DMS 273 (cell line): ENCODE measurements at regions not wholly inside any gene's neighbourhood (a gene's known extent, or its start where the extent isn't known, plus 50 kb on each side); places are given as distances from the start of the nearest gene placed in this dataset.
"Not testable (repeated sequence)": the region's sequence is repeated elsewhere in the genome, so short reads cannot be mapped to it uniquely, and the experiment has no call there.

Source experiments
- DNase-seq: peaks from one replicate; lab custom pipeline; 2025; ENCODE audit not compliant: unreplicated experiment; lab: John Stamatoyannopoulos, UW

- DNase-seq, result no peak
These were observed 490.9 kb downstream of the NFIB start for GRCh38 chr9:13823026-13823425.

DNA sequence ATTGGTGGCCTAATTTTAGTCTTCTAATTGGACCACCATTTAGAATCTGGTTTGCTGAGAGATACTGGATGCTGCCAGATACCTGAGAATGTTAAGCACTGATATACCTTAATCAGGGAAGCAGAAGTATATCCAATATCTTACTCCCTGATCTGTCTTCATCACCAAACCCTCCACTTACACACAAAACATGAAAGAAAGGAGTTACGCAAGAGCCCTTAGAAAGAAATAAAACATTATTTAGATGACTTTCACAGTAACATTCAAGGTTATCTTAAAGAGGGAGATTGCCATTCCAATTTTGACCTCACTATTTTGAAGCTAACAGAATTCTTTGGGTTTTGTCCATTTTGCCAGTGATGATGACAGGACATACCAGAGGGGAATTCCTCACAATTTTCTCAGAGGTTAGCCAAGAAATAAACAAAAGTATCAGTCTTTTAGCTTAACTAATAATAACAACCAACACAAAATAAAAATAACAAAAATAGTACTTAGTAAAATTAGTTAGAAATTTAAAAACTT is 496.1 kb downstream of the NFIB start:
- no peak for DNase-seq

DNA sequence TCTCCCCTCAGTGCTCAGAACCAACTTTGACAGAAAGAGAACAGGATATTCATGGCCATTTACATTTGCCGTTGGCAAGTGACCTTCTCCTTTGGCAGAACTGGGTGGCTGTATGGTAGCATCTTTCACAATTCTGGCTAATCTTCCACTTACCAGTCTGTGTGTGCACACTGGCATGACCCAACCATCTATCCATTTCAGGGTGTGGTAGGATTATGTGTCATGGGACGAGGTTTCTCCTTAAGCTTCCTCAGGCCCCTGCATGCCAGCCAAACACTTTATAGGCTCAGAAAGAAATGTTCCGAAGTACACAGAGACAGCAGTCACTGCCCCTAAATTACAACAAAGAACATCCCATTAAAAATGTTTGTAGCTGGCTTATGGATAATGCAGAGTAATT is 497.1 kb downstream of the NFIB start:
- DNase-seq, result no peak

DNA sequence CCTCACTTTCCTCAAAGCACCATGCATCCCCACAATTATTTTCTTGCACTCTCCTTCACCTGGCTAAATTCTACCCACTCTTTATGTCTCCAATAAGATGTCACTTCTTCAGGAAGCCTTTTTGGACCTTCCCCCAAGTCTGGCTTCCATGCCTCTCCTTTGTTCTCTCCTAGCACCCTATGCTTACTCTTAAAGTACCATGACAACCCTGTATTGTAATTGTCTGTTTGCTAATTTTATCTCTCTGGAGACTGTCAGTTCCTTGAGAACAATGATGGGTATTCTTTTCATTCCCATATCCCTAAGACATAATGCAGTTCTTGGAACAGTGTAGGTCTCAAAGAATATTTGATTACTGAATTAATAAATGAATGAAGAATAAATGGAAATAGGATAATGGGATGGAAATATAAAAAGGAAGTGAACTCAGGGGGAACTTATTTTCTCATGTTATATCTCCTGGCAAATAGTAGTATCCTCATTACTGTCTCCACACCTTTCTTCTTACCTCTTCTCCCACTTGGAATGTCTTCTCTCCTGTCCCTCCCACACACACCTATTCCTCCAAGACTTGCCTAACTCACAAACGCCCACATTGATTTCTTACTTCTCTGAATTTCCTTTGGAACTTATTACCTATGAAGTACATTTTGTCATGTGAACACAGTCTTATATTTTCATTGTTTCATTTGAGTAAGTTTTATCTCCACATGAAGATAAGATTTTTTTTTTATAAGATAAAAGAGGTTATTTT is 499.1 kb downstream of the NFIB start:
- no peak for DNase-seq

DNA sequence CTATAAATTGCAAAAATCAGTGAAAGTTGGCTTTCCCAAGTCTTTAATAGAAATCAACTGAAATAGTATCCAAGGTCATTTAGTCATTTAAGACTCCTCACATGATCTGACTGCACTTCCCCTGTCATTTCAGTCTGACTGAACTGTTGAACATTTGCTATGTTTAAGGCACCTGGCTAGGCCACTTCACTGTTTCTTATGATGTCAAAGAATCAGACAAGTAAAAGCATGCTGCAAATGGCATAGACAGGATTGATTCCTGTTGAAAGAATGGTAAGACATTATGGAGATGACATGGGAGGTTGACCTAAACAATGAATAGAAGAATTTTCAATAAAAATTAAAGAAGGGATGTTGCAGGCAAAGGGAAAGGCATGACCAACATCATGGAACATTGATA is 502.1 kb downstream of the NFIB start:
- no peak for DNase-seq

GRCh38 chr9:13810510-13810909 is 503.4 kb downstream of the NFIB start:
- DNase-seq, result peak; percentile 61

DNA sequence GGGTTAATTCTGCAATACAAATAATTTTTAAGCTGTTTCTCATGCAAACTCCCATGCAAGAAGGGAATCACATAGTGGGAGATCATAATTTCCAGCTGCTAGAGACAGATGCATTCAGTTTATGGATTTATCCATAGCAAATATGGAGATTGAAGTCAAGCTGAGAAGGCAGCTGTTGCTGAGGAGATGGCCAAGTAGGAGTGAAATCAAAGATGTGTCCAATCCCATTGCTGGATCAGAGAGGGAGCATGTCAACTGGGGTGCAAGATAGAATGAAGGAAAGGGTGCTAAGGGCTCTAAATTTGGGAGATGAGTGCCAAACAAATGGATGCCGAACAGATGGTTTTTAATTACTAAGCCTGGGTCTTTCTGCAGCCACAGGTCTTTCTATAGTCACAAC is 504.5 kb downstream of the NFIB start:
- peak; percentile 76 for DNase-seq

DNA sequence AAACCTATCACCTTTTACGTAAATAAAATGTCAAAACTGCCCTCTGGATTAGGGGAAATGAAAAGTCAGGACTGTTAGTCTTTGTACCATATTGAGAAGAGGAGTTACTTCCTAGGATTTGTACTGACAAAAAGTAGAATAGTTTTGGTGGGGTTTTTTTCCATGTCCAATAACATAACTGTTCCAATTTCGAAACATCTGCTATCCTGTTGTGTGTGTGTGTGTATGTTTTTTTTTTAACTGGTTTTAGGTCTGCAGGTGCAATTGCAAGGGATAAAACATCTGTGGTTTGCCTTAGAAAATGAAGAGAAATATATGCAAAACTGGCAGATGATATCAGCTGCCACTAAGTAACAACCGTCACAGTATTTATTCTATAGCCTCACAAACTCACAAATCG is 506.8 kb downstream of the NFIB start:
- peak; percentile 9 for DNase-seq

DNA sequence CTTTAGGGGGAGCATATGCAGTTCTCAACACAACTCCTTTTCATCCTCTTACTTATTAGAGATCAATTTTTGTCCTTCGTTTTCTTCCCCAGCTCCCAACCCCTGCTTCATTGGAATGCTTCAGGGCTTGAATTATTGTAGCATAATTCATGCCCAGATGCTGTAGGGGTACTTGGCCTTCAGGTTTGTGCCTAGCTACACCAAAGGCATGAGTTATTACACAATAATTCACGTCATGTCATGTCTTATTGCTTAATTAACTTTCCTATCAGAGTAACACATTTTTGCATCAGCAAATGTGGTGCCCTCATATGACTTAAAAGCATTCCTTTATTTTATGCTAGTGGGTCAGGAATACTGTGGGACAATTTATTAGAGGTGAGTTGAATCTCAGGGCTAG is 507.2 kb downstream of the NFIB start:
- peak; percentile 37 for DNase-seq

DNA sequence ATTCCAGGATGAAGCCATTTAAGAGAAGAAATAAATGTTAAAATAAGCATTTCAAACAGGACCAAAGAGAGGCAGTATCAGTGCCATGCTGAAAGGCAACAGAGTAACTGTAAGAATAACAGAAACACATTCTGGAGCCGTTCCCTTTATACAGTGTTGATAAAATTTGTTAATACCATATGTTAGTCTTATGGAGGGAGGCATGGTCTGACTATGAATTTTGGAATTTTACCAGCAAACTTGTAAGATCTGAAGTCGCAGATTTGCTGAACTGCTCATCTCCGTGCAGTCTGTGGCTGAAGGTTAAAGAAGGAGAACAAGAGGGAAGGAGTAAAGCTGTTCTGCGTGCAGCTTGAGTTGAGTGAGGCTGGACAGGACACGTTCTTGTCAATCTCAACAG is 508.4 kb downstream of the NFIB start:
- peak; percentile 23 for DNase-seq

DNA sequence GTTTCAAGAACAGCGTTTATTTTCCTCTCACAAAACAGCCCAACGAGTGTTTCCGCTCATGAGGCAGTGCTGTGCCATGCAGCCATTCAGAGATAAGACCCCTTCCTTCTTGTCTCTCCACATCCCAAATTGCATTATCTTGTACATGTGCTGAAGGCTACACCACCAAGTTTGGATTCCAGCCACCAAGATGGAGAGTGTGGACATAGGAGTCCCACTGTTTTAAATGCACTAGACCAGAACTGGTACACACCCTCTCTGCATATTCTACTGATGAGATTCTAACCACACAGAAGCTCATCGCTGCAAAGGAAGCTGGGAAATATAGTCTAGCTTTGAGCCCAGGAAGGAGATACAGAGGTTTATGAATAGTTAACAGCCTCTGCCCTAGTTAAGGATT is 509.4 kb downstream of the NFIB start:
- no peak for DNase-seq

DNA sequence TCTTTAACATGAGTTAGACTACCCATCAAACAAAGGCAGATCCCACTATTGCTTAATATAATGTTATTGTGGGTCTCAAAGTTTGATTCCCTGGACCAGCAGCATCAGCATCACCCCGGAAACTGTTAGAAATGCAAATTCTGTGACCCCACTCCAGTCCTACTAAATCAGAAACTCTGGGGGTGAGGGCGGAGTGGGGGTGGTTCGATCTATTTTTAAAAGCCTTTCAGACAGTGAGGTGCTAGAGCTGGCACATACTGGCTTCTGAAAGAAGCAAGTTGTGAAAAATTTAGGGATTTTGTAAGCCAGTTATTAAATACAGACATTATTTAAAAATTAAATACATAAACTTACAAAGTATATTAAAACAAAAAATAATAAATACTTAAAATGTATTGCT is 513.2 kb downstream of the NFIB start:
- DNase-seq, result no peak

GRCh38 chr9:13797701-13798100 is 516.2 kb downstream of the NFIB start:
- DNase-seq, result not testable (repeated sequence)

DNA sequence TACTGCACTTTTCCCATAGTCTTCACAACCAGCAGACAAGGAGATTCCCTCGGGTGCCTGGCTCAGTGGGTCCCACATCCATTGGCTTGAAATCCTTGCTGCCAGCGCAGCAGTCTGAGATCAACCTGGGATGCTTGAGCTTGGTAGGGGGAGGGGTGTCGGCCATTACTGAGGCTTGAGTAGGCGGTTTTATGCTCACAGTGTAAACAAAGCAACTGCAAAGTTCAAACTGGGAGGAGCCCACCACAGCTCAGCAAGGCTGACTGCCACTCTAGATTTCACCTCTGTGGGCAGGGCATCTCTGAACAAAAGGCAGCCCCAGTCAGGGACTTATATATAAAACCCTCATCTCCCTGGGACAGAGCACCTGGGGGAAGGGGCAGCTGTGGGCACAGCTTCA is 512.3 kb upstream of the MPDZ start:
- DNase-seq, result no peak

DNA sequence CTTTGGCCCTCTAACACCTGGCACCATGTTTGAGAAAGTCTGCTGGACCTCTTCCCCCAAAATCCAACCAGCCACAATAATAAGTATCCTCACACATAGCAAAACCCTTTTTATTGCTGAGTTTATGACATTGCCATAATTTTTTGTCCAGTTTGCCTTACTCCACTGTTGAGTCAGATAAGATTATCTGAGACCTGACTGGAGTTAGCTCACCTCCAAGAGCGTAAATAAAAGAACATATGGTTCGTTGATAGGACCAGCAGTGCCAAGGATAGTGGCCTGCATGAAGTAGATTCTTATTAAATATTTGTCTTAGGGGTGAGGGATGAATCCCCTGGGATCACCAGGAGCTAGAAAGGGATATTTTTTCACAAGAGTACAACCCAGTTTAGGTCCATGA is 510.6 kb upstream of the MPDZ start:
- DNase-seq, result peak; percentile 27

- DNase-seq, result peak; percentile 64
These were observed 507.8 kb upstream of the MPDZ start for GRCh38 chr9:13787234-13787833.

GRCh38 chr9:13786711-13787110 is 507.2 kb upstream of the MPDZ start:
- no peak for DNase-seq

DNA sequence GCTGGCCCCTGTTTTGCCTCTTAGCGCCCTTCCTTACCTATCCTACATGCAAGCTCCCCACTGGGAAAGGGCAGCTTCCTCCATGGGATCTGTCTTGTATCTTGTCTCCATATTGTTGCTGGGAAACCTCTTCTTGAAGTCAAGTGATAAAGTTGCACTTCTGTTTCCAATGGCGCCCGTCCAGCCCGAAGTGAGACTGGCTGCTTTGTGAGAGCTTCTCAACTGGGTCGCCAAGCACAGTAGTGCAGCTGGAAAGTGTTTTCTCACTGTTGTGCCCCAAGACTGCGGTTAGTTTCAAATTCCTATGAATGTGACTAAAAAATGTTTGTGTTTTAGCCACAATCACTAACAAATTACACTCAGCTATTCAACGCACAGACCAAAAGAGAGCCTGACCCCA is 506.6 kb upstream of the MPDZ start:
- DNase-seq, result no peak

GRCh38 chr9:13779106-13779505 is 499.6 kb upstream of the MPDZ start:
- no peak for DNase-seq

- DNase-seq, result no peak
These were observed 499.1 kb upstream of the MPDZ start for GRCh38 chr9:13778631-13779030.

DNA sequence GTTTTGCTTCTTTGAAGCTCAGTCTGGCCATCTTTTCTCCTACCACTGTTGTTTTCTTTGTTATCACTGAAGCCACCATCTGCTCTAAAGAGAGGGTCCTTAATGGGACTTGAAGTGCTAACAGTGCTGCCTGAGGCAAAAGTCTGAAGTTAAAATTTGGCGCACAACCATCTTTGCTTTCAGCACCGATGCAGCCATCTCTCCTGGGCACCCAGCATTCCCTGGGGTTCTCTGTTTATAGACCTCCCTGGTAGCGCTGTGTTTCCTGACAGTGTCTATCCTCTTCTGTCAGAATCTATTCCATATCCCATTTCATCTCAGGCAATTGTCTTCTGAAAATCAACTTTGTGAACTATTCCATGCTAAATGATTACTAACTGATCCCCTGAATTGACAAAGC is 491.5 kb upstream of the MPDZ start:
- DNase-seq, result peak; percentile 34

- DNase-seq, result no peak
These were observed 490.1 kb upstream of the MPDZ start for GRCh38 chr9:13769641-13770040.

DNA sequence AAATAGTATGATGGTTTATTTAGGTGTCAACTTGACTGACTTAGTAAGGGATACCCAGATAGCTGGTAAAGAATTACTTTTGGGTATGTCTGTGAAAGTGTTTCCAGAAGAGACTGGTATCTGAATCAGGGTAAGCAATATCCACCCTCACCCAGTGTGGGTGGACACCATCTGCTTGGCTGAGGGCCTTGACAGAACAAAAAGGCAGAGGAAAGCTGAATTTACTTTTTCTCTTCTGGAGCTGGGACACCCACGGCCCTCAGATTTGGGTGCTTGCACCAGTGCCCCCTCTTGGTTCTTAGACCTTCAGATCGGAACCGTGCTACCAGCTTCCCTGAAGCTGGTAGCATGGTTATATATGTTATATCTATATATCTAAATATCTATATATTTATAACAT is 489.5 kb upstream of the MPDZ start:
- peak; percentile 7 for DNase-seq
